Ovary (tissue), 3 donors: ENCODE measurements at regions not wholly inside any gene's neighbourhood (a gene's known extent, or its start where the extent isn't known, plus 50 kb on each side); places are given as distances from the start of the nearest gene placed in this dataset.

ENCODE experiments used
- POLR2A ChIP-seq: fragments of 450-650 bp; IDR thresholded peaks from one replicate; pipeline ENCODE4 v1.6.1; 2017; ENCODE audit warnings: antibody characterized with exemption, mild to moderate bottlenecking, moderate library complexity
- TF ChIP-seq, protein P1 (sequence below), 3 donors: fragments of 450-650 bp in 2 of 3; fragments of 200-600 bp in 1 of 3; IDR thresholded peaks; one replicate each; pipeline versions ENCODE4 v1.5.1 to v1.8.0; 2016 to 2022; ENCODE audit warnings: antibody characterized with exemption in 3 of 3, mild to moderate bottlenecking in 1 of 3
- donor health status: DM: no; HTN: no; CAD: no.

DNA sequence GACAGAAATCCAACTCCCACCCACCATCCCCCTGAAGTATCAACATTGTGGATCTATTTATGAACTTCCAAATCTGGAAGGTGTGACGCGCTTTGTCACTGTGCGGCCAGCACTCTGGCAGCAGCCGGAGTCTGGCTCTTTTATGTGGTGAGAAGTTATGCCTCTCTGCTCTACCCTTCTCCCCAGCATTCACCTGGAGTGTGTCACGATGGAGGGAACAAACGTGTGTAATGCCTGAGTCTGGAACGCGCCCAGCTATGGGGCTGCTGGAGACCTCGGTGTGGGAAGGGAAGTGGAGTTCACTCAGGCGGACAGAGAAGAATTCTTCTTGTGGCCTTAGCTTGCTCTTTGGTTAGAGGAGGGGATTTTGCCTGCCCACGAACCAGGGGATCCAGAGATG is 222.1 kb upstream of the RPL34 start:
- TF ChIP-seq, protein P1, sequence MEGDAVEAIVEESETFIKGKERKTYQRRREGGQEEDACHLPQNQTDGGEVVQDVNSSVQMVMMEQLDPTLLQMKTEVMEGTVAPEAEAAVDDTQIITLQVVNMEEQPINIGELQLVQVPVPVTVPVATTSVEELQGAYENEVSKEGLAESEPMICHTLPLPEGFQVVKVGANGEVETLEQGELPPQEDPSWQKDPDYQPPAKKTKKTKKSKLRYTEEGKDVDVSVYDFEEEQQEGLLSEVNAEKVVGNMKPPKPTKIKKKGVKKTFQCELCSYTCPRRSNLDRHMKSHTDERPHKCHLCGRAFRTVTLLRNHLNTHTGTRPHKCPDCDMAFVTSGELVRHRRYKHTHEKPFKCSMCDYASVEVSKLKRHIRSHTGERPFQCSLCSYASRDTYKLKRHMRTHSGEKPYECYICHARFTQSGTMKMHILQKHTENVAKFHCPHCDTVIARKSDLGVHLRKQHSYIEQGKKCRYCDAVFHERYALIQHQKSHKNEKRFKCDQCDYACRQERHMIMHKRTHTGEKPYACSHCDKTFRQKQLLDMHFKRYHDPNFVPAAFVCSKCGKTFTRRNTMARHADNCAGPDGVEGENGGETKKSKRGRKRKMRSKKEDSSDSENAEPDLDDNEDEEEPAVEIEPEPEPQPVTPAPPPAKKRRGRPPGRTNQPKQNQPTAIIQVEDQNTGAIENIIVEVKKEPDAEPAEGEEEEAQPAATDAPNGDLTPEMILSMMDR (IDR thresholded peaks at IDR 0.05), result no peak
- no peak for TF ChIP-seq POLR2A
